GM12878 (cell line): ENCODE measurements at regions not wholly inside any gene's neighbourhood (a gene's known extent, or its start where the extent isn't known, plus 50 kb on each side); places are given as distances from the start of the nearest gene placed in this dataset.
A peak's percentile ranks its signal among the peaks of the same experiment; 100 is the strongest.

ENCODE experiments used
- ATAC-seq: fragments of 200-7000 bp; cut with Tn5 transposase; 3 replicates; pipeline ENCODE4 v1.9.1; 2020; ENCODE audit warnings: mild to moderate bottlenecking, moderate library complexity
- BruUV-seq: library from RNA; stranded (reverse); fragments of 400-500 nt; replicated peaks from 2 replicates; lab custom pipeline; 2021; lab: Mats Ljungman, UMichigan
- CTCF ChIA-PET: fragments of 300-600 bp; sonication (Branson Sonifier 250); formaldehyde crosslinking; extraction: SDS; loops from one replicate; lab custom pipeline; 2021; ENCODE audit warnings: inconsistent platforms; lab: Yijun Ruan, JAX
- POLR2A ChIA-PET: fragments of 350-600 bp; formaldehyde crosslinking; extraction: SDS; loops from one replicate; lab custom pipeline; 2021; ENCODE audit warnings: inconsistent platforms; lab: Charles Lee
- RAD21 ChIA-PET: fragments of 300-600 bp; sonication (Branson Sonifier 250); formaldehyde crosslinking; loops from one replicate; lab custom pipeline; 2023; ENCODE audit warnings: antibody characterized with exemption; ENCODE audit not compliant: unreplicated experiment; lab: Charles Lee
- SMC1A ChIA-PET: fragments of 300-600 bp; sonication (Branson Sonifier 250); formaldehyde crosslinking; loops from one replicate; lab custom pipeline; 2023; ENCODE audit not compliant: unreplicated experiment, uncharacterized antibody; lab: Charles Lee
- DNase-seq: peaks from one replicate; pipeline ENCODE4 v3.0.0-alpha.2; 2011; ENCODE audit warnings: low read depth, low spot score
- FAIRE-seq: peaks from 3 replicates; lab custom pipeline; 2011; peaks lifted over from hg19 to GRCh38; lab: Jason Lieb, UNC
- H2AFZ ChIP-seq: 2 replicates; pipeline ENCODE4 v1.6.0; 2011; ENCODE audit warnings: low read depth, low read length, control low read depth; ENCODE audit not compliant: control insufficient read depth
- H3K27ac ChIP-seq: 2 replicates; pipeline ENCODE4 v1.5.1; 2011; ENCODE audit warnings: control low read depth; ENCODE audit not compliant: control insufficient read depth, insufficient read depth
- H3K27me3 ChIP-seq, 2 experiments: replicated peaks in 1 of 2; 2 replicates each; pipeline versions ENCODE4 v1.6.0 to v1.6.1; 2011; ENCODE audit warnings: low read length in 1 of 2; ENCODE audit not compliant: control insufficient read depth in 2 of 2, insufficient read depth in 2 of 2
- H3K36me3 ChIP-seq, 2 experiments: 2 replicates each; pipeline ENCODE4 v1.5.1; 2011; ENCODE audit warnings: low read length in 1 of 2; ENCODE audit not compliant: control insufficient read depth in 2 of 2, insufficient read depth in 2 of 2
- H3K4me1 ChIP-seq: 2 replicates; pipeline ENCODE4 v1.6.1; 2011; ENCODE audit warnings: mild to moderate bottlenecking, low read length, moderate library complexity, mixed read lengths; ENCODE audit not compliant: control insufficient read depth, insufficient read depth
- H3K4me2 ChIP-seq: 2 replicates; pipeline ENCODE4 v1.6.0; 2011; ENCODE audit warnings: control low read depth; ENCODE audit not compliant: control insufficient read depth, insufficient read depth
- H3K4me3 ChIP-seq: fragments of 200-600 bp; sonication (generic); 2 replicates; pipeline ENCODE4 v1.5.1; 2016
- H3K79me2 ChIP-seq: 2 replicates; pipeline ENCODE4 v1.6.0; 2011; ENCODE audit warnings: low read length; ENCODE audit not compliant: control insufficient read depth, insufficient read depth
- H3K9ac ChIP-seq: 2 replicates; pipeline ENCODE4 v1.8.0; 2011; ENCODE audit warnings: low read length, control low read depth, mixed read lengths; ENCODE audit not compliant: control insufficient read depth, insufficient read depth
- H3K9me3 ChIP-seq: replicated peaks from 3 replicates; pipeline ENCODE4 v1.5.1; 2011; ENCODE audit warnings: mild to moderate bottlenecking, low read length; ENCODE audit not compliant: control insufficient read depth, insufficient read depth
- H4K20me1 ChIP-seq: 2 replicates; pipeline ENCODE4 v1.6.0; 2011; ENCODE audit not compliant: control insufficient read depth, insufficient read depth
- EGR1 ChIP-seq, 2 experiments: IDR thresholded peaks; 1 replicate in 1 of 2; 2 replicates in 1 of 2; pipeline ENCODE4 v1.6.1; 2011 to 2012; ENCODE audit warnings: low read depth in 2 of 2, low read length in 2 of 2, borderline replicate concordance in 1 of 2, mild to moderate bottlenecking in 1 of 2, moderate library complexity in 1 of 2
- RUNX3 ChIP-seq: IDR thresholded peaks from 2 replicates; pipeline ENCODE4 v1.6.1; 2012; ENCODE audit warnings: low read length, inconsistent platforms
- WGBS: methylation state at CpG from one replicate; pipeline ENCODE4 v1.1.6; 2016; ENCODE audit warnings: low lambda C conversion rate; ENCODE audit not compliant: insufficient replicate concordance, insufficient coverage; ENCODE audit errors: missing lambda C conversion rate; 5-methylcytosine and 5-hydroxymethylcytosine counted together
- in situ Hi-C: fragments of 300-500 bp; cut with MboI; formaldehyde crosslinking; loops from 9 replicates; pipeline ENCODE4 v1.14.3; 2018; ENCODE audit warnings: mixed read lengths
- intact Hi-C: fragments of 100-400 bp; cut with micrococcal nuclease; formaldehyde crosslinking; loops from one replicate; pipeline ENCODE4 v1.14.2; 2022; ENCODE audit not compliant: unreplicated experiment
- TF ChIP-seq, protein P1 (sequence below), 3 experiments: IDR thresholded peaks in 2 of 3; conservative IDR thresholded peaks in 1 of 3; 2 replicates each; pipeline ENCODE4 v1.5.1; 2011; ENCODE audit warnings: low read depth in 3 of 3, low read length in 3 of 3, mild to moderate bottlenecking in 3 of 3, control low read depth in 2 of 3, moderate library complexity in 2 of 3, inconsistent platforms in 1 of 3, mixed read lengths in 1 of 3; ENCODE audit not compliant: control insufficient read depth in 2 of 3, insufficient read depth in 1 of 3; ENCODE audit errors: extremely low read depth in 1 of 3

DNA sequence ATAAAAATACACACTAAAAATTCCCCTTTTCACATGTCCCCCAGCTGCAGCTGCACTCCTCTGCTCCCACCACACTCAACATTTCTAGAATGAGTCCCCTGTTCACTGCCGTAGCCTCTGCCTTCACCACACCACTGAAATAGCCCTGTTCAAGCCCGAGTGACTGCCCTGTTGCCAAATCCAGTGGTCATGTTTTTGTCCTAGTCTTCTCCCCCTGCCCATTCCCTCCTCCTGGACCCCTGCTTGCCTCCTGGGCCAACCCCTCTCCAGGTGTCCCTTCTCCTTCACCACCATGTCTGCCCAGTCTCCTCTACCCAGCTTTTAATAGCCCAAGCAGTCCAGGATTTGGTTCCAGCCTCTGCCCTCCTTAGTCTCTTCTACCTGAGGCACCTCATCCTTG lies 97.1 kb upstream of the LGALSL start:
- intact Hi-C loops (no loop called here), in situ Hi-C loops (no loop called here)
- FAIRE-seq (no peak), DNase-seq (no peak), ATAC-seq (no peak)
- H3K4me1 ChIP-seq: peaks cover 6% of the 10 kb centered on the region; the same call in 1 of the 2 replicates
- no peaks in the 10 kb centered on the region for H3K9me3 ChIP-seq
- H2AFZ ChIP-seq: no peak overlapping the region
- no peaks in the 10 kb centered on the region for H3K79me2 ChIP-seq
- no peaks in the 10 kb centered on the region; a peak in 1 of 4 replicates for H3K27me3 ChIP-seq
- 0 out of 2 replicates have a peak, but pooled peaks have one; percentile 12 for TF ChIP-seq RUNX3
- TF ChIP-seq, protein P1, sequence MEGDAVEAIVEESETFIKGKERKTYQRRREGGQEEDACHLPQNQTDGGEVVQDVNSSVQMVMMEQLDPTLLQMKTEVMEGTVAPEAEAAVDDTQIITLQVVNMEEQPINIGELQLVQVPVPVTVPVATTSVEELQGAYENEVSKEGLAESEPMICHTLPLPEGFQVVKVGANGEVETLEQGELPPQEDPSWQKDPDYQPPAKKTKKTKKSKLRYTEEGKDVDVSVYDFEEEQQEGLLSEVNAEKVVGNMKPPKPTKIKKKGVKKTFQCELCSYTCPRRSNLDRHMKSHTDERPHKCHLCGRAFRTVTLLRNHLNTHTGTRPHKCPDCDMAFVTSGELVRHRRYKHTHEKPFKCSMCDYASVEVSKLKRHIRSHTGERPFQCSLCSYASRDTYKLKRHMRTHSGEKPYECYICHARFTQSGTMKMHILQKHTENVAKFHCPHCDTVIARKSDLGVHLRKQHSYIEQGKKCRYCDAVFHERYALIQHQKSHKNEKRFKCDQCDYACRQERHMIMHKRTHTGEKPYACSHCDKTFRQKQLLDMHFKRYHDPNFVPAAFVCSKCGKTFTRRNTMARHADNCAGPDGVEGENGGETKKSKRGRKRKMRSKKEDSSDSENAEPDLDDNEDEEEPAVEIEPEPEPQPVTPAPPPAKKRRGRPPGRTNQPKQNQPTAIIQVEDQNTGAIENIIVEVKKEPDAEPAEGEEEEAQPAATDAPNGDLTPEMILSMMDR (IDR thresholded peaks at IDR 0.05 in 2 of 3, conservative IDR thresholded peaks at IDR 0.05 in 1 of 3; ENCODE audit: control insufficient read depth in 2 of 3, extremely low read depth in 1 of 3, insufficient read depth in 1 of 3, low read depth in 3 of 3, low read length in 3 of 3): no peak
- no peak for TF ChIP-seq EGR1 (IDR thresholded peaks at IDR 0.05; ENCODE audit: borderline replicate concordance in 1 of 2, low read depth in 2 of 2, low read length in 2 of 2)
- no peaks in the 10 kb centered on the region for H3K36me3 ChIP-seq
- no peak overlapping the region for H3K4me3 ChIP-seq
- H3K4me2 ChIP-seq: no peak overlapping the region
- 34% methylated on average over 2 of the region's 2 CpGs for WGBS
- H3K27ac ChIP-seq: no peak overlapping the region
- H4K20me1 ChIP-seq: no peaks in the 10 kb centered on the region
- no peak overlapping the region for H3K9ac ChIP-seq
- POLR2A ChIA-PET: no interaction called here
- RAD21 ChIA-PET: interaction anchor here (1.0 kb wide), 1 partner anchor 29 kb away, joined by 3 read pairs; no protein-coding TSS in a partner anchor
- no TSS peak for BruUV-seq
- CTCF ChIA-PET: no interaction called here
- SMC1A ChIA-PET: interaction anchor here (0.9 kb wide), 1 partner anchor 26 kb away, joined by 3 read pairs; no protein-coding TSS in a partner anchor
